CD4-positive, alpha-beta T cell treated with Interleukin-12 subunit alpha and Interleukin-12 subunit beta, for 1 hour (primary cell): ENCODE measurements at regions not wholly inside any gene's neighbourhood (a gene's known extent, or its start where the extent isn't known, plus 50 kb on each side); places are given as distances from the start of the nearest gene placed in this dataset.

Source experiments
- DNase-seq: peaks from one replicate; pipeline ENCODE4 v3.0.0-alpha.2; 2020

GRCh38 chr17:33657181-33657580 lies 364.1 kb upstream of the ASIC2 start:
- no peak for DNase-seq

GRCh38 chr17:33661975-33662374 lies 368.9 kb upstream of the ASIC2 start:
- no peak for DNase-seq

- no peak for DNase-seq
These were observed 371.2 kb upstream of the ASIC2 start for GRCh38 chr17:33664116-33664840.

GRCh38 chr17:33667052-33667509 lies 374.0 kb upstream of the ASIC2 start:
- DNase-seq: peak; percentile 11

- no peak for DNase-seq
These were observed 374.6 kb upstream of the ASIC2 start for GRCh38 chr17:33667671-33668070.

- DNase-seq: no peak
These were observed 375.4 kb upstream of the ASIC2 start for GRCh38 chr17:33668516-33668915.

GRCh38 chr17:33671491-33671890 lies 378.4 kb upstream of the ASIC2 start:
- no peak for DNase-seq

GRCh38 chr17:33674685-33675084 lies 381.6 kb upstream of the ASIC2 start:
- peak; percentile 37 for DNase-seq

- no peak for DNase-seq
These were observed 383.3 kb upstream of the ASIC2 start for GRCh38 chr17:33676444-33676843.

GRCh38 chr17:33679595-33679994 lies 386.5 kb upstream of the ASIC2 start:
- DNase-seq: no peak

- DNase-seq: no peak
These were observed 387.4 kb upstream of the ASIC2 start for GRCh38 chr17:33680472-33680871.

GRCh38 chr17:33682599-33682998 lies 389.5 kb upstream of the ASIC2 start:
- no peak for DNase-seq

GRCh38 chr17:33684735-33685134 lies 391.6 kb upstream of the ASIC2 start:
- DNase-seq: no peak

- no peak for DNase-seq
These were observed 393.1 kb upstream of the ASIC2 start for GRCh38 chr17:33686171-33686570.

- DNase-seq: no peak
These were observed 394.7 kb upstream of the ASIC2 start for GRCh38 chr17:33687831-33688230.

GRCh38 chr17:33688771-33689170 lies 395.7 kb upstream of the ASIC2 start:
- DNase-seq: no peak

GRCh38 chr17:33689725-33690124 lies 396.6 kb upstream of the ASIC2 start:
- no peak for DNase-seq

- no peak for DNase-seq
These were observed 402.3 kb upstream of the ASIC2 start for GRCh38 chr17:33695431-33695830.

GRCh38 chr17:33696102-33696501 lies 403.0 kb upstream of the ASIC2 start:
- no peak for DNase-seq

- DNase-seq: no peak
These were observed 404.5 kb upstream of the ASIC2 start for GRCh38 chr17:33697557-33697956.

- no peak for DNase-seq
These were observed 408.8 kb upstream of the ASIC2 start for GRCh38 chr17:33701910-33702309.

GRCh38 chr17:33704856-33705255 lies 411.8 kb upstream of the ASIC2 start:
- DNase-seq: no peak

- DNase-seq: no peak
These were observed 416.8 kb upstream of the ASIC2 start for GRCh38 chr17:33709881-33710280.

GRCh38 chr17:33712120-33712519 lies 419.0 kb upstream of the ASIC2 start:
- DNase-seq: no peak

GRCh38 chr17:33716957-33717356 lies 423.9 kb upstream of the ASIC2 start:
- DNase-seq: no peak
